ENCODE measurements at regions not wholly inside any gene's neighbourhood (a gene's known extent, or its start where the extent isn't known, plus 50 kb on each side); places are given as distances from the start of the nearest gene placed in this dataset.

DNA sequence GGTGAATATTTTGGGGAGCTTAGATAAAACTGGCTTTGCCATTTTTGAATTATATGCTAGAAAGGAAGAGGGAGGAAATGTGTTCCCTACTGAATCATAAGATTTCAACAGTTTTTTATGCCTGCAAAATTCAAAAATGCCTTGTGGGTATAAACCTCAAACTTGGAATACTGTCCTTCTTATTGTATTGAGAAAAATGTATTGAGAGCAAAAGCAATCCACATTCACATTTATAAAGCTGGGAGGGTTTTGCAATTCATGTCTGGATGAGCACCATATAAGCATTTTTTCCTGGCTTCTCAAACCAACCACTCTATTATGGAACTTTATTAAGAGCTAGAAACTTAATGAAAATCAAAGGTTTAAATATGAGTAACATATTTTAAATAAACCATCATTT lies 289.8 kb downstream of the PCDH7 start:
- H4K20me1 ChIP-seq (ENCODE audit: insufficient read depth), result no peaks in the 10 kb centered on the region
- BruUV-seq (replicated peaks), result no TSS peak
- no peak overlapping the region for H3K4me3 ChIP-seq (replicated peaks in 1 of 2; ENCODE audit: low read depth in 1 of 2, low read length in 2 of 2)
- RAD21 ChIA-PET (ENCODE audit: low non-redundant PET in 1 of 2, low total read pairs in 2 of 2, uncharacterized antibody in 2 of 2, unreplicated experiment in 2 of 2), result no interaction called here
- no peaks in the 10 kb centered on the region for H3K9me3 ChIP-seq (ENCODE audit: control insufficient read depth in 1 of 2, insufficient read depth in 1 of 2, low read depth in 1 of 2, low read length in 2 of 2)
- H3K27me3 ChIP-seq (ENCODE audit: insufficient read depth, low read length), result no peaks in the 10 kb centered on the region
- no peaks in the 10 kb centered on the region for H3K36me3 ChIP-seq (ENCODE audit: control insufficient read depth in 1 of 2, insufficient read depth in 2 of 2, low read length in 2 of 2)
- no peak overlapping the region for H3K9ac ChIP-seq (ENCODE audit: low read length)
- POLR2A ChIA-PET, result no interaction called here
- DNase-seq (ENCODE audit: low read depth, low spot score), result no peak
- intact Hi-C loops (cut with micrococcal nuclease), result no loop called here
- no peak overlapping the region for H2AFZ ChIP-seq (ENCODE audit: low read depth, low read length, poor library complexity, severe bottlenecking)
- H3K4me2 ChIP-seq (ENCODE audit: low read length), result no peak overlapping the region
- ATAC-seq, result no peak
- CTCF ChIA-PET, result no interaction called here
- peaks cover 67% of the 10 kb centered on the region for H3K79me2 ChIP-seq (ENCODE audit: insufficient read depth, low read length)
- H3K9me2 ChIP-seq (ENCODE audit: insufficient read depth), result peaks cover 3% of the 10 kb centered on the region; the same call in 1 of the 2 replicates
- H3K4me1 ChIP-seq (ENCODE audit: control insufficient read depth in 1 of 2, insufficient read depth in 2 of 2, low read length in 2 of 2), result peaks cover 49 to 70% of the 10 kb centered on the region in 2 experiments
- peak overlapping the region; percentile 43; the same call in 1 of the 2 replicates for H3K27ac ChIP-seq (ENCODE audit: low read depth, low read length)
- TF ChIP-seq SIN3A (IDR thresholded peaks at IDR 0.05; ENCODE audit: low read depth) (no peak), REST (IDR thresholded peaks at IDR 0.05; ENCODE audit: low read depth) (no peak), CTCF (IDR thresholded peaks at IDR 0.05 in 2 of 3, conservative IDR thresholded peaks at IDR 0.05 in 1 of 3; ENCODE audit: borderline replicate concordance in 1 of 3, insufficient read depth in 1 of 3, low read depth in 2 of 3, low read length in 2 of 3) (no peak), JUND (IDR thresholded peaks at IDR 0.05) (no peak), SRF (IDR thresholded peaks at IDR 0.05; ENCODE audit: low read depth) (no peak), SP1 (IDR thresholded peaks at IDR 0.05; ENCODE audit: low read depth) (no peak), EZH2 (IDR thresholded peaks at IDR 0.05) (no peak), RAD21 (IDR thresholded peaks at IDR 0.05; ENCODE audit: low read depth) (no peak), ZFX (IDR thresholded peaks at IDR 0.05) (no peak)
- TF ChIP-seq, protein P1, sequence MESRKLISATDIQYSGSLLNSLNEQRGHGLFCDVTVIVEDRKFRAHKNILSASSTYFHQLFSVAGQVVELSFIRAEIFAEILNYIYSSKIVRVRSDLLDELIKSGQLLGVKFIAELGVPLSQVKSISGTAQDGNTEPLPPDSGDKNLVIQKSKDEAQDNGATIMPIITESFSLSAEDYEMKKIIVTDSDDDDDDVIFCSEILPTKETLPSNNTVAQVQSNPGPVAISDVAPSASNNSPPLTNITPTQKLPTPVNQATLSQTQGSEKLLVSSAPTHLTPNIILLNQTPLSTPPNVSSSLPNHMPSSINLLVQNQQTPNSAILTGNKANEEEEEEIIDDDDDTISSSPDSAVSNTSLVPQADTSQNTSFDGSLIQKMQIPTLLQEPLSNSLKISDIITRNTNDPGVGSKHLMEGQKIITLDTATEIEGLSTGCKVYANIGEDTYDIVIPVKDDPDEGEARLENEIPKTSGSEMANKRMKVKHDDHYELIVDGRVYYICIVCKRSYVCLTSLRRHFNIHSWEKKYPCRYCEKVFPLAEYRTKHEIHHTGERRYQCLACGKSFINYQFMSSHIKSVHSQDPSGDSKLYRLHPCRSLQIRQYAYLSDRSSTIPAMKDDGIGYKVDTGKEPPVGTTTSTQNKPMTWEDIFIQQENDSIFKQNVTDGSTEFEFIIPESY (IDR thresholded peaks at IDR 0.05; ENCODE audit: extremely low read depth, insufficient replicate concordance, low read length), result no peak
- TF ChIP-seq, protein P2, sequence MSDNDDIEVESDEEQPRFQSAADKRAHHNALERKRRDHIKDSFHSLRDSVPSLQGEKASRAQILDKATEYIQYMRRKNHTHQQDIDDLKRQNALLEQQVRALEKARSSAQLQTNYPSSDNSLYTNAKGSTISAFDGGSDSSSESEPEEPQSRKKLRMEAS (IDR thresholded peaks at IDR 0.05), result no peak

Data from HCT116 (cell line).